ENCODE measurements at regions not wholly inside any gene's neighbourhood (a gene's known extent, or its start where the extent isn't known, plus 50 kb on each side); places are given as distances from the start of the nearest gene placed in this dataset.

GRCh38 chr12:104399740-104400612 is 56.8 kb upstream of the CHST11 start:
- Histone ChIP-seq H2AFZ (ENCODE audit: low read length) (peak overlapping the region; percentile 23; the same call in 1 of the 2 replicates), H4K20me1 (ENCODE audit: insufficient read depth, low read length, poor library complexity, severe bottlenecking) (no peaks in the 10 kb centered on the region)

DNA sequence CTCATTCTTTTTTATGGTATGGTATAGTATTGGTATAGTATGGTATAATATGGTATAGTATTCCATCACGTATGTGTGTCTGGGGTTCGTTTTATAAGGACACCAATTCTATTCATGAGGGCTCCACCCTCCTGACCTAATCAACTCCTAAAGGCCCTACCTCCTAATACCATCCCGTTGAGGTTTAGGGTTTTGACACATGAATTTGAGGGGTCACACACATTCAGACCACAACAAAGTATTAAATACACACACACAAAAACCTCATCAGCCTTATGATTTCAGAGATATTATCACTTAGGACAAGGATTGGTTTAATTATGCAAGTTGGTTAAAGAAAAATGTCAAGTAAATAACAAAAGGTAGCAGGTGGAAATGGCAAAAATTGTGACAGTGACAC is 54.1 kb upstream of the CHST11 start:
- Histone ChIP-seq H3K27me3 (ENCODE audit: insufficient read depth, low read length, poor library complexity, severe bottlenecking) (no peaks in the 10 kb centered on the region), H3K4me1 (ENCODE audit: insufficient read depth, low read length, poor library complexity, severe bottlenecking) (peaks cover 14% of the 10 kb centered on the region), H4K20me1 (ENCODE audit: insufficient read depth, low read length, poor library complexity, severe bottlenecking) (no peaks in the 10 kb centered on the region), H3K9ac (ENCODE audit: low read depth, low read length, poor library complexity, severe bottlenecking) (no peak overlapping the region), H2AFZ (ENCODE audit: low read length) (no peak overlapping the region), H3K9me2 (replicated peaks; ENCODE audit: low read depth, low read length) (no peaks in the 10 kb centered on the region), H3K9me3 (ENCODE audit: insufficient read depth, low read depth, low read length) (no peaks in the 10 kb centered on the region), H3K36me3 (ENCODE audit: insufficient read depth, low read length) (no peaks in the 10 kb centered on the region), H3K79me2 (ENCODE audit: insufficient read depth, low read length) (no peaks in the 10 kb centered on the region), H3K4me3 (ENCODE audit: low read length, poor library complexity, severe bottlenecking) (no peak overlapping the region), H3K4me2 (ENCODE audit: low read depth, low read length, poor library complexity, severe bottlenecking) (no peak overlapping the region), H3F3A (ENCODE audit: low read depth) (no peaks in the 10 kb centered on the region)
- TF ChIP-seq EZH2phosphoT487 (IDR thresholded peaks at IDR 0.05; ENCODE audit: borderline replicate concordance): no peak
- TF ChIP-seq, protein P1, sequence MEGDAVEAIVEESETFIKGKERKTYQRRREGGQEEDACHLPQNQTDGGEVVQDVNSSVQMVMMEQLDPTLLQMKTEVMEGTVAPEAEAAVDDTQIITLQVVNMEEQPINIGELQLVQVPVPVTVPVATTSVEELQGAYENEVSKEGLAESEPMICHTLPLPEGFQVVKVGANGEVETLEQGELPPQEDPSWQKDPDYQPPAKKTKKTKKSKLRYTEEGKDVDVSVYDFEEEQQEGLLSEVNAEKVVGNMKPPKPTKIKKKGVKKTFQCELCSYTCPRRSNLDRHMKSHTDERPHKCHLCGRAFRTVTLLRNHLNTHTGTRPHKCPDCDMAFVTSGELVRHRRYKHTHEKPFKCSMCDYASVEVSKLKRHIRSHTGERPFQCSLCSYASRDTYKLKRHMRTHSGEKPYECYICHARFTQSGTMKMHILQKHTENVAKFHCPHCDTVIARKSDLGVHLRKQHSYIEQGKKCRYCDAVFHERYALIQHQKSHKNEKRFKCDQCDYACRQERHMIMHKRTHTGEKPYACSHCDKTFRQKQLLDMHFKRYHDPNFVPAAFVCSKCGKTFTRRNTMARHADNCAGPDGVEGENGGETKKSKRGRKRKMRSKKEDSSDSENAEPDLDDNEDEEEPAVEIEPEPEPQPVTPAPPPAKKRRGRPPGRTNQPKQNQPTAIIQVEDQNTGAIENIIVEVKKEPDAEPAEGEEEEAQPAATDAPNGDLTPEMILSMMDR (conservative IDR thresholded peaks at IDR 0.05; ENCODE audit: low read length): no peak

More at GRCh38 chr12:104399740-104400612, 56.8 kb upstream of the CHST11 start:
- H3K9ac ChIP-seq (ENCODE audit: low read depth, low read length, poor library complexity, severe bottlenecking): no peak overlapping the region
- peaks cover 23% of the 10 kb centered on the region for H3K4me1 ChIP-seq (ENCODE audit: insufficient read depth, low read length, poor library complexity, severe bottlenecking)
- no peaks in the 10 kb centered on the region for H3K27me3 ChIP-seq (ENCODE audit: insufficient read depth, low read length, poor library complexity, severe bottlenecking)
- H3K9me2 ChIP-seq (replicated peaks; ENCODE audit: low read depth, low read length): no peaks in the 10 kb centered on the region
- peak overlapping the region; percentile 38 for H3K4me2 ChIP-seq (ENCODE audit: low read depth, low read length, poor library complexity, severe bottlenecking)
- no peaks in the 10 kb centered on the region for H3K9me3 ChIP-seq (ENCODE audit: insufficient read depth, low read depth, low read length)
- no peaks in the 10 kb centered on the region for H3F3A ChIP-seq (ENCODE audit: low read depth)
- no peaks in the 10 kb centered on the region for H3K36me3 ChIP-seq (ENCODE audit: insufficient read depth, low read length)
- H3K79me2 ChIP-seq (ENCODE audit: insufficient read depth, low read length): no peaks in the 10 kb centered on the region
- H3K4me3 ChIP-seq (ENCODE audit: low read length, poor library complexity, severe bottlenecking): no peak overlapping the region
- no peak for TF ChIP-seq EZH2phosphoT487 (IDR thresholded peaks at IDR 0.05; ENCODE audit: borderline replicate concordance)
- TF ChIP-seq, protein P1 (conservative IDR thresholded peaks at IDR 0.05; ENCODE audit: low read length): no peak

DNA sequence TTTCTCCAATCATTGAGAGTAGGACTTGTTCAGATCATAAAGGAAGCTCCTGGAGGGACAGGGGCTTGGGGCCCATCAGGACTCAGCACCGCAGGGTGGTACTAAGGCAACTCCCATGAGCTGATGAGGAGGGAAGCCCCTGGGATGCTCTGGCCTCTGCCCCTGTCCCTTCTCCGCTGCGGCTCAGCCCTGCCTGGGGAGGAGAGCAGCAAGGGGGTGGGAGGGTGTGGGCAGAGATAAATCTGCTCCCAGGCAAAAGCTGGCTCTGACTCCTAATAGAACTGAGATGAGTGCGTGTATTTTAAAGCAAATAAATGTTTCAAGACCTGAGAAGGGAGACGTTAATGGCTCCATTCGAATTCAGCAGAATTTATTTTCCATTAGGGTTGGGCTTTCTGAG is 52.0 kb upstream of the CHST11 start:
- Histone ChIP-seq H3K4me2 (ENCODE audit: low read depth, low read length, poor library complexity, severe bottlenecking) (no peak overlapping the region), H2AFZ (ENCODE audit: low read length) (no peak overlapping the region), H3K9me2 (replicated peaks; ENCODE audit: low read depth, low read length) (no peaks in the 10 kb centered on the region), H3K9ac (ENCODE audit: low read depth, low read length, poor library complexity, severe bottlenecking) (no peak overlapping the region), H3F3A (ENCODE audit: low read depth) (no peaks in the 10 kb centered on the region), H4K20me1 (ENCODE audit: insufficient read depth, low read length, poor library complexity, severe bottlenecking) (no peaks in the 10 kb centered on the region), H3K79me2 (ENCODE audit: insufficient read depth, low read length) (no peaks in the 10 kb centered on the region), H3K36me3 (ENCODE audit: insufficient read depth, low read length) (no peaks in the 10 kb centered on the region), H3K4me3 (ENCODE audit: low read length, poor library complexity, severe bottlenecking) (no peak overlapping the region), H3K9me3 (ENCODE audit: insufficient read depth, low read depth, low read length) (no peaks in the 10 kb centered on the region), H3K27me3 (ENCODE audit: insufficient read depth, low read length, poor library complexity, severe bottlenecking) (no peaks in the 10 kb centered on the region), H3K4me1 (ENCODE audit: insufficient read depth, low read length, poor library complexity, severe bottlenecking) (peaks cover 9% of the 10 kb centered on the region)
- TF ChIP-seq, protein P1 (conservative IDR thresholded peaks at IDR 0.05; ENCODE audit: low read length): no peak
- no peak for TF ChIP-seq EZH2phosphoT487 (IDR thresholded peaks at IDR 0.05; ENCODE audit: borderline replicate concordance)
